ENCODE measurements at regions not wholly inside any gene's neighbourhood (a gene's known extent, or its start where the extent isn't known, plus 50 kb on each side); places are given as distances from the start of the nearest gene placed in this dataset.

DNA sequence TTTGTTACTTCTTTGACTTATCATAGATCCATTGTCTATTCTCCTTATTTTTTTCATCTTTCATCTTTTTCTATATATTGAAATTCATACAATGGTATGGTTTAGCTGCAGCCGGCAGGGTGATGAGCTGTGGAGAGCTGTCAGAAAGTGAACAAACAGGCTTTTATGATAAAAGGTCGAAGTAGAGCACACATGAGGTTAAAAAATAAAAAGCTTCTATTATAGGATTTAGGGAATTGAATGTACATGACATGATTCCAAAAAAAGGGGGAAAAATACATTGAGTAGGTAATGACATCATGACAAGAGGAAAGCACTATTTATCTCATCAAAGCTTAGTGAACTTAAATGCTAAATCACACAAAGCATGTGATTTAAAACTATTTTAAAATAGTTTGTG, 884.8 kb downstream of the METTL15 start:
- no peak for DNase-seq (ENCODE audit: low read depth, low spot score)
- no peaks in the 10 kb centered on the region for H3K36me3 ChIP-seq (ENCODE audit: insufficient read depth, insufficient read length, low read length)
- no peak overlapping the region for H3K9ac ChIP-seq (ENCODE audit: insufficient read length, low read depth)
- TF ChIP-seq YY1 (IDR thresholded peaks at IDR 0.05; ENCODE audit: insufficient read depth, insufficient read length) (no peak), SUZ12 (IDR thresholded peaks at IDR 0.05; ENCODE audit: extremely low read depth, insufficient read depth, insufficient read length) (no peak), ZNF274 (IDR thresholded peaks at IDR 0.05; ENCODE audit: low read depth, low read length) (no peak)
- no peaks in the 10 kb centered on the region for H3K9me3 ChIP-seq (ENCODE audit: insufficient read depth, low read length)
- no peak overlapping the region for H3K4me3 ChIP-seq (ENCODE audit: insufficient read length, low read depth)
- no peaks in the 10 kb centered on the region for H3K27me3 ChIP-seq (ENCODE audit: insufficient read depth, insufficient read length)
- H3K4me1 ChIP-seq (ENCODE audit: insufficient read depth, insufficient read length), result no peaks in the 10 kb centered on the region

- H3K27me3 ChIP-seq (ENCODE audit: insufficient read depth, insufficient read length), result no peaks in the 10 kb centered on the region
- no peak overlapping the region for H3K4me3 ChIP-seq (ENCODE audit: insufficient read length, low read depth)
- no peaks in the 10 kb centered on the region for H3K4me1 ChIP-seq (ENCODE audit: insufficient read depth, insufficient read length)
- no peak for DNase-seq (ENCODE audit: low read depth, low spot score)
- H3K9me3 ChIP-seq (ENCODE audit: insufficient read depth, low read length), result no peaks in the 10 kb centered on the region
- no peak for TF ChIP-seq SUZ12 (IDR thresholded peaks at IDR 0.05; ENCODE audit: extremely low read depth, insufficient read depth, insufficient read length)
- no peak for TF ChIP-seq YY1 (IDR thresholded peaks at IDR 0.05; ENCODE audit: insufficient read depth, insufficient read length)
- TF ChIP-seq ZNF274 (IDR thresholded peaks at IDR 0.05; ENCODE audit: low read depth, low read length), result no peak
- no peaks in the 10 kb centered on the region for H3K36me3 ChIP-seq (ENCODE audit: insufficient read depth, insufficient read length, low read length)
- no peak overlapping the region for H3K9ac ChIP-seq (ENCODE audit: insufficient read length, low read depth)
These were observed 876.0 kb downstream of the METTL15 start for GRCh38 chr11:28984231-28984630.

DNA sequence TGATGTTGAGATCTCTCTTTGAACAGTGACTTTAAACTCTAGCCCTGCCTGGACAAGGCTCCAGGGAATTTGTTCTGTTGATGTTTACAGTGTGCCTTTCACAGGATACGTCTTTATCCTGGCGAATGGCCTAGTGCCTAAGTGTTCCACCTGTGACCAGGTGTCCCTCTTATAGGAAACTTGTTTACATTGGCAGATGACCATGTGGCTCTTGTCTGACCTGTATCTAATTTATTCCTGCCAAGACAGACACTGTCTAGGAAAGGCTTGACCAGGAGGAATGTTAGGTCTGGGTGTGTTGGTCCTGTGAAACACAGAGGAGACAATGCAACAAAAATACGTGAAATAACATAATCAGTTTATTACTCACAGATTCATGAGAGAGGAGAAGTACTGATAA, 875.6 kb downstream of the METTL15 start:
- Histone ChIP-seq H3K27me3 (ENCODE audit: insufficient read depth, insufficient read length) (no peaks in the 10 kb centered on the region), H3K4me3 (ENCODE audit: insufficient read length, low read depth) (no peak overlapping the region), H3K36me3 (ENCODE audit: insufficient read depth, insufficient read length, low read length) (no peaks in the 10 kb centered on the region), H3K4me1 (ENCODE audit: insufficient read depth, insufficient read length) (no peaks in the 10 kb centered on the region), H3K9ac (ENCODE audit: insufficient read length, low read depth) (no peak overlapping the region), H3K9me3 (ENCODE audit: insufficient read depth, low read length) (no peaks in the 10 kb centered on the region)
- no peak for DNase-seq (ENCODE audit: low read depth, low spot score)
- TF ChIP-seq ZNF274 (IDR thresholded peaks at IDR 0.05; ENCODE audit: low read depth, low read length), result no peak
- no peak for TF ChIP-seq YY1 (IDR thresholded peaks at IDR 0.05; ENCODE audit: insufficient read depth, insufficient read length)
- no peak for TF ChIP-seq SUZ12 (IDR thresholded peaks at IDR 0.05; ENCODE audit: extremely low read depth, insufficient read depth, insufficient read length)

GRCh38 chr11:28981381-28981780, 873.2 kb downstream of the METTL15 start:
- Histone ChIP-seq H3K4me1 (ENCODE audit: insufficient read depth, insufficient read length) (no peaks in the 10 kb centered on the region), H3K36me3 (ENCODE audit: insufficient read depth, insufficient read length, low read length) (no peaks in the 10 kb centered on the region), H3K9ac (ENCODE audit: insufficient read length, low read depth) (no peak overlapping the region), H3K27me3 (ENCODE audit: insufficient read depth, insufficient read length) (no peaks in the 10 kb centered on the region), H3K9me3 (ENCODE audit: insufficient read depth, low read length) (no peaks in the 10 kb centered on the region), H3K4me3 (ENCODE audit: insufficient read length, low read depth) (no peak overlapping the region)
- TF ChIP-seq YY1 (IDR thresholded peaks at IDR 0.05; ENCODE audit: insufficient read depth, insufficient read length) (no peak), ZNF274 (IDR thresholded peaks at IDR 0.05; ENCODE audit: low read depth, low read length) (no peak), SUZ12 (IDR thresholded peaks at IDR 0.05; ENCODE audit: extremely low read depth, insufficient read depth, insufficient read length) (no peak)
- DNase-seq (ENCODE audit: low read depth, low spot score), result no peak

- Histone ChIP-seq H3K36me3 (ENCODE audit: insufficient read depth, insufficient read length, low read length) (no peaks in the 10 kb centered on the region), H3K27me3 (ENCODE audit: insufficient read depth, insufficient read length) (no peaks in the 10 kb centered on the region), H3K4me1 (ENCODE audit: insufficient read depth, insufficient read length) (no peaks in the 10 kb centered on the region), H3K9me3 (ENCODE audit: insufficient read depth, low read length) (no peaks in the 10 kb centered on the region), H3K4me3 (ENCODE audit: insufficient read length, low read depth) (no peak overlapping the region), H3K9ac (ENCODE audit: insufficient read length, low read depth) (no peak overlapping the region)
- no peak for DNase-seq (ENCODE audit: low read depth, low spot score)
- no peak for TF ChIP-seq YY1 (IDR thresholded peaks at IDR 0.05; ENCODE audit: insufficient read depth, insufficient read length)
- TF ChIP-seq ZNF274 (IDR thresholded peaks at IDR 0.05; ENCODE audit: low read depth, low read length), result no peak
- TF ChIP-seq SUZ12 (IDR thresholded peaks at IDR 0.05; ENCODE audit: extremely low read depth, insufficient read depth, insufficient read length), result no peak
These were observed 868.6 kb downstream of the METTL15 start for GRCh38 chr11:28976801-28977145.

- Histone ChIP-seq H3K4me3 (ENCODE audit: insufficient read length, low read depth) (no peak overlapping the region), H3K36me3 (ENCODE audit: insufficient read depth, insufficient read length, low read length) (no peaks in the 10 kb centered on the region), H3K27me3 (ENCODE audit: insufficient read depth, insufficient read length) (no peaks in the 10 kb centered on the region)
These were observed 868.0 kb downstream of the METTL15 start for GRCh38 chr11:28976012-28976800.

DNA sequence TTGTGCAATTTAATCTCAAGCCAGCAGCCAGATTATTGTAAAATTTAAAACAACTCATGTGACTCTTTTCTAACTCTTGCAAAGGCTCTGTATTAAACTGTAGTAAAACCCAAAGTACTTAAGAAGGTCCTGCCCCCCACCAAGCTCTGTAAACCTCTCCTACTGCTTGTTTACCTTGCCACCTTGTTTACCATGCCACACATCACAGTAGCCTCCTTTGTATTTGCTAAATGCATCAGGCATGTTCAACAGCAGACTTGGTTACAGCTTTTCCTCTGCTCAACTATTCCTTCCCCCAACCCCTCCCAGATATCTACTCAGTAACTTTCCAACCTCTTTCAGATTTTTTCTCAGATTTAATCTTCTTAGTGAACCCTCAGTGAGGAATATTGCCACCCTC, 861.6 kb downstream of the METTL15 start:
- no peak overlapping the region for H3K4me3 ChIP-seq (ENCODE audit: insufficient read length, low read depth)
- H3K9me3 ChIP-seq (ENCODE audit: insufficient read depth, low read length), result no peaks in the 10 kb centered on the region
- TF ChIP-seq SUZ12 (IDR thresholded peaks at IDR 0.05; ENCODE audit: extremely low read depth, insufficient read depth, insufficient read length) (no peak), ZNF274 (IDR thresholded peaks at IDR 0.05; ENCODE audit: low read depth, low read length) (no peak), YY1 (IDR thresholded peaks at IDR 0.05; ENCODE audit: insufficient read depth, insufficient read length) (no peak)
- no peak for DNase-seq (ENCODE audit: low read depth, low spot score)
- H3K27me3 ChIP-seq (ENCODE audit: insufficient read depth, insufficient read length), result no peaks in the 10 kb centered on the region
- H3K9ac ChIP-seq (ENCODE audit: insufficient read length, low read depth), result no peak overlapping the region
- no peaks in the 10 kb centered on the region for H3K4me1 ChIP-seq (ENCODE audit: insufficient read depth, insufficient read length)
- no peaks in the 10 kb centered on the region for H3K36me3 ChIP-seq (ENCODE audit: insufficient read depth, insufficient read length, low read length)

More at GRCh38 chr11:28976012-28976800, 868.0 kb downstream of the METTL15 start:
- Histone ChIP-seq H3K9me3 (ENCODE audit: insufficient read depth, low read length) (no peaks in the 10 kb centered on the region), H3K4me1 (ENCODE audit: insufficient read depth, insufficient read length) (no peaks in the 10 kb centered on the region), H3K9ac (ENCODE audit: insufficient read length, low read depth) (no peak overlapping the region)
- TF ChIP-seq YY1 (IDR thresholded peaks at IDR 0.05; ENCODE audit: insufficient read depth, insufficient read length), result no peak
- no peak for TF ChIP-seq SUZ12 (IDR thresholded peaks at IDR 0.05; ENCODE audit: extremely low read depth, insufficient read depth, insufficient read length)
- no peak for TF ChIP-seq ZNF274 (IDR thresholded peaks at IDR 0.05; ENCODE audit: low read depth, low read length)
- DNase-seq (ENCODE audit: low read depth, low spot score), result no peak

Measured in NT2/D1 (cell line).